Progenitor cell of endocrine pancreas (in vitro differentiated cells): ENCODE measurements at regions not wholly inside any gene's neighbourhood (a gene's known extent, or its start where the extent isn't known, plus 50 kb on each side); places are given as distances from the start of the nearest gene placed in this dataset.

Source experiments
- DNase-seq: peaks from one replicate; pipeline ENCODE4 v3.0.0; 2021; ENCODE audit warnings: low spot score; ENCODE audit not compliant: unreplicated experiment
- H3K27ac Mint-ChIP-seq: 2 replicates; pipeline ENCODE4 v1.8.0; 2021; ENCODE audit warnings: mild to moderate bottlenecking, moderate library complexity, mixed read lengths
- H3K27me3 Mint-ChIP-seq: 2 replicates; pipeline ENCODE4 v1.8.0; 2021; ENCODE audit warnings: mixed read lengths
- H3K36me3 Mint-ChIP-seq: 2 replicates; pipeline ENCODE4 v1.8.0; 2022; ENCODE audit warnings: mixed read lengths; ENCODE audit not compliant: insufficient read depth
- H3K4me1 Mint-ChIP-seq: 2 replicates; pipeline ENCODE4 v1.8.0; 2021; ENCODE audit warnings: low read depth, mixed read lengths
- H3K4me3 Mint-ChIP-seq: 2 replicates; pipeline ENCODE4 v1.8.0; 2021; ENCODE audit warnings: low read depth, mild to moderate bottlenecking, moderate library complexity, mixed read lengths
- H3K9me3 Mint-ChIP-seq: 2 replicates; pipeline ENCODE4 v1.8.0; 2021; ENCODE audit warnings: low read depth, mixed read lengths
- CTCF ChIP-seq: fragments of 200-600 bp; sonication (generic); IDR thresholded peaks from one replicate; pipeline ENCODE4 v1.5.0; 2021; ENCODE audit warnings: antibody characterized with exemption, mild to moderate bottlenecking; ENCODE audit not compliant: unreplicated experiment

- Mint-ChIP-seq H3K4me1 (peaks cover 17% of the 10 kb centered on the region), H3K4me3 (no peak overlapping the region), H3K27ac (no peak overlapping the region), H3K27me3 (no peaks in the 10 kb centered on the region), H3K9me3 (peaks cover 6% of the 10 kb centered on the region), H3K36me3 (peaks cover 2% of the 10 kb centered on the region)
- peak; percentile 27 for TF ChIP-seq CTCF
- no peak for DNase-seq
Measured at GRCh38 chr11:93248602-93249001, 50.8 kb upstream of the SLC36A4 start.

DNA sequence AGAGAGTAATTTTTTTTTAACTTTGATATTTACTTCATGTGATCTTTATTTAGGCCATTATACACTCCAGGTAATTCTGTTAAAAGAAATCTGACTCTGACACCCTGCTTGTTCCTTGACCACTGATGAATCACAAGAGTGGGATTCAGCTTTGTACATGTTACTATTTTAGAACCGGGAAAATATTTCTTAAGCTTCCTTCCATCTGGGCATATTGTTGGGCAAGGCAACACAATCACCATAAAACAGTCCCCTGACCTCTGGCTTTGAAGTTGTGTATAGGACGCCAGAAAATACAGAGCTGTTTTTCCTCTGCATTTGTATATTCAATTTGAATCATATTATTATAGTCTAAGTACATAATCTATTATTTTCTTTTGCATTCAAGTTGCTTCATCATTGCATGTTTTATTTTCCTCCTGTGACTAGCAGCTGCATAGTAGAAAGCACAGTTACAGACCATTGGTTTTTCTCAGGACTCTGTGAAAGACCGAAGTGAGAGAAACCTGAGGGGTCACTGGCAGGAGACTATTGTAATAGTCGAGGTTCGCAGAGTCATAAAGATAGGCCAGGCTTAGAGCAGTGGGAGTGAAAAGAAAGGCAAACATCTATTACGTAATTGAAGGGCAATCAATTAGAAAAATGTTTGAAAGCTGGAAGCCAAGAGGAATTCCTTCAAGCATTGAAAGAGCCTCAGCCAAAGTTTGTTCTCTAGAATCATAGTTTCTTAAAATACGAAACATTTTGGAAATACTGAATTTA, 51.8 kb upstream of the SLC36A4 start:
- Mint-ChIP-seq H3K4me3 (no peak overlapping the region), H3K9me3 (peaks cover 12% of the 10 kb centered on the region), H3K27me3 (no peaks in the 10 kb centered on the region), H3K4me1 (peaks cover 17% of the 10 kb centered on the region), H3K27ac (peak overlapping the region; percentile 81), H3K36me3 (peaks cover 1% of the 10 kb centered on the region)
- no peak for DNase-seq
- TF ChIP-seq CTCF = no peak

GRCh38 chr11:93250326-93250725, 52.5 kb upstream of the SLC36A4 start:
- no peak for TF ChIP-seq CTCF
- Mint-ChIP-seq H3K4me1 (peaks cover 17% of the 10 kb centered on the region), H3K9me3 (peaks cover 15% of the 10 kb centered on the region), H3K27ac (peak overlapping the region; percentile 81), H3K36me3 (peaks cover 1% of the 10 kb centered on the region), H3K4me3 (no peak overlapping the region), H3K27me3 (no peaks in the 10 kb centered on the region)
- no peak for DNase-seq

- no peak for DNase-seq
- no peak overlapping the region for H3K27ac Mint-ChIP-seq
- no peak overlapping the region for H3K4me3 Mint-ChIP-seq
- peaks cover 18% of the 10 kb centered on the region for H3K4me1 Mint-ChIP-seq
- peaks cover 1% of the 10 kb centered on the region for H3K36me3 Mint-ChIP-seq
- no peaks in the 10 kb centered on the region for H3K27me3 Mint-ChIP-seq
- TF ChIP-seq CTCF = no peak
- H3K9me3 Mint-ChIP-seq = peaks cover 14% of the 10 kb centered on the region
Measured at GRCh38 chr11:93251922-93252321, 54.1 kb upstream of the SLC36A4 start.

GRCh38 chr11:93253111-93253510, 55.3 kb upstream of the SLC36A4 start:
- H3K4me1 Mint-ChIP-seq = peaks cover 20% of the 10 kb centered on the region
- no peak for TF ChIP-seq CTCF
- H3K27ac Mint-ChIP-seq = no peak overlapping the region
- peaks cover 1% of the 10 kb centered on the region for H3K36me3 Mint-ChIP-seq
- H3K9me3 Mint-ChIP-seq = peaks cover 14% of the 10 kb centered on the region
- no peak overlapping the region for H3K4me3 Mint-ChIP-seq
- no peaks in the 10 kb centered on the region for H3K27me3 Mint-ChIP-seq
- DNase-seq = no peak
